ENCODE measurements at regions not wholly inside any gene's neighbourhood (a gene's known extent, or its start where the extent isn't known, plus 50 kb on each side); places are given as distances from the start of the nearest gene placed in this dataset.
"Not testable (repeated sequence)": the region's sequence is repeated elsewhere in the genome, so short reads cannot be mapped to it uniquely, and the experiment has no call there.

GRCh38 chr10:30696416-30697185 is 67.0 kb upstream of the LYZL2 start:
- not testable (repeated sequence) for DNase-seq

GRCh38 chr10:30695481-30696236 is 66.1 kb upstream of the LYZL2 start:
- DNase-seq: not testable (repeated sequence)

- no peak for DNase-seq
Observed at GRCh38 chr10:30694518-30695228, 65.1 kb upstream of the LYZL2 start.

GRCh38 chr10:30691639-30692015 is 62.1 kb upstream of the LYZL2 start:
- DNase-seq: no peak

- DNase-seq: not testable (repeated sequence)
Observed at GRCh38 chr10:30690948-30691638, 61.5 kb upstream of the LYZL2 start.

- no peak for DNase-seq
Observed at GRCh38 chr10:30688456-30688855, 58.9 kb upstream of the LYZL2 start.

GRCh38 chr10:30687698-30688213 is 58.2 kb upstream of the LYZL2 start:
- DNase-seq: peak; percentile 36

- DNase-seq: no peak
Observed at GRCh38 chr10:30686708-30687107, 57.2 kb upstream of the LYZL2 start.

GRCh38 chr10:30683496-30683895 is 53.9 kb upstream of the LYZL2 start:
- no peak for DNase-seq

GRCh38 chr10:30682377-30683199 is 53.0 kb upstream of the LYZL2 start:
- DNase-seq: not testable (repeated sequence)

- no peak for DNase-seq
Observed at GRCh38 chr10:30680908-30681307, 51.4 kb upstream of the LYZL2 start.

All from NCI-H748 treated with DMSO at 0.1 percent for 48 hours (cell line).